PC-9 (cell line): ENCODE measurements at regions not wholly inside any gene's neighbourhood (a gene's known extent, or its start where the extent isn't known, plus 50 kb on each side); places are given as distances from the start of the nearest gene placed in this dataset.

Experiments
- BruUV-seq: library from RNA; stranded (reverse); fragments of 400-500 nt; replicated peaks from 2 replicates; lab custom pipeline; 2021; lab: Mats Ljungman, UMichigan
- CTCF ChIA-PET: fragments of 300-600 bp; sonication (Branson Sonifier 250); formaldehyde crosslinking; loops from one replicate; lab custom pipeline; 2022; ENCODE audit warnings: antibody characterized with exemption; lab: Charles Lee
- POLR2A ChIA-PET: fragments of 300-600 bp; sonication (Branson Sonifier 250); formaldehyde crosslinking; loops from one replicate; lab custom pipeline; 2022; ENCODE audit warnings: antibody characterized with exemption; ENCODE audit not compliant: unreplicated experiment; lab: Charles Lee
- DNase-seq, 2 experiments: peaks; one replicate each; pipeline versions ENCODE4 v3.0.0 to v3.0.0-alpha.2; 2015 to 2022; ENCODE audit warnings: mixed read lengths in 1 of 2
- H2AFZ ChIP-seq: fragments of 200-600 bp; sonication (generic); 2 replicates; pipeline ENCODE4 v1.8.1; 2017; ENCODE audit warnings: antibody characterized with exemption
- H3F3A ChIP-seq: fragments of 200-600 bp; sonication (generic); 2 replicates; pipeline ENCODE4 v1.8.1; 2017; ENCODE audit warnings: antibody characterized with exemption, mild to moderate bottlenecking, low read depth; ENCODE audit not compliant: insufficient read depth
- H3K27ac ChIP-seq: fragments of 200-600 bp; sonication (generic); 2 replicates; pipeline ENCODE4 v1.6.1; 2016; ENCODE audit warnings: mixed run types
- H3K27me3 ChIP-seq: fragments of 200-600 bp; sonication (generic); 2 replicates; pipeline ENCODE4 v1.6.1; 2016; ENCODE audit warnings: low read depth, mixed run types; ENCODE audit not compliant: insufficient read depth
- H3K36me3 ChIP-seq: fragments of 200-600 bp; sonication (generic); 2 replicates; pipeline ENCODE4 v1.6.1; 2016; ENCODE audit warnings: low read depth, mixed run types
- H3K4me1 ChIP-seq: fragments of 200-600 bp; sonication (generic); replicated peaks from 2 replicates; pipeline ENCODE4 v1.6.1; 2016; ENCODE audit warnings: mixed run types; ENCODE audit not compliant: insufficient read depth
- H3K4me2 ChIP-seq: fragments of 200-600 bp; sonication (generic); 2 replicates; pipeline ENCODE4 v1.6.1; 2017; ENCODE audit warnings: mixed run types
- H3K4me3 ChIP-seq: fragments of 200-600 bp; sonication (generic); 2 replicates; pipeline ENCODE4 v1.6.1; 2016; ENCODE audit warnings: mixed run types
- H3K79me2 ChIP-seq: fragments of 200-600 bp; sonication (generic); 2 replicates; pipeline ENCODE4 v1.6.1; 2017; ENCODE audit warnings: low read depth, mixed run types
- H3K9me2 ChIP-seq: fragments of 200-600 bp; sonication (generic); 2 replicates; pipeline ENCODE4 v1.8.1; 2017; ENCODE audit warnings: mild to moderate bottlenecking; ENCODE audit not compliant: insufficient read depth
- H3K9me3 ChIP-seq: fragments of 200-600 bp; sonication (generic); 2 replicates; pipeline ENCODE4 v1.8.1; 2016; ENCODE audit warnings: low read depth; ENCODE audit not compliant: insufficient read depth
- H4K20me1 ChIP-seq: fragments of 200-600 bp; sonication (generic); 2 replicates; pipeline ENCODE4 v1.8.1; 2017; ENCODE audit not compliant: insufficient read depth
- CTCF ChIP-seq: fragments of 200-600 bp; sonication (generic); conservative IDR thresholded peaks from 2 replicates; pipeline ENCODE4 v1.6.1; 2017; ENCODE audit warnings: mixed run types, antibody characterized with exemption, mild to moderate bottlenecking, moderate library complexity
- EZH2 ChIP-seq: fragments of 200-600 bp; sonication (generic); IDR thresholded peaks from 2 replicates; pipeline ENCODE4 v1.8.0; 2017; ENCODE audit warnings: antibody characterized with exemption, low read depth
- intact Hi-C: fragments of 100-400 bp; cut with micrococcal nuclease; formaldehyde crosslinking; loops from one replicate; pipeline ENCODE4 v1.10.0; 2022; ENCODE audit not compliant: unreplicated experiment

- Histone ChIP-seq H3K79me2 (no peaks in the 10 kb centered on the region), H3K4me3 (no peak overlapping the region), H3K9me2 (peaks cover 4% of the 10 kb centered on the region; the same call in 1 of the 2 replicates), H3K36me3 (no peaks in the 10 kb centered on the region), H3K4me2 (no peak overlapping the region), H2AFZ (peak overlapping the region; percentile 69; the same call in 1 of the 2 replicates), H4K20me1 (no peaks in the 10 kb centered on the region), H3K27me3 (no peaks in the 10 kb centered on the region), H3K4me1 (no peaks in the 10 kb centered on the region), H3F3A (no peaks in the 10 kb centered on the region), H3K27ac (no peak overlapping the region), H3K9me3 (no peaks in the 10 kb centered on the region; the same call in 1 of the 2 replicates)
- ChIA-PET POLR2A (interaction anchor here (0.7 kb wide), 1 partner anchor 13 kb away, joined by 7 read pairs; no protein-coding TSS in a partner anchor), CTCF (no interaction called here)
- BruUV-seq, result no TSS peak
- no peak for DNase-seq
- intact Hi-C loops, result no loop called here
- TF ChIP-seq EZH2, result no peak
- TF ChIP-seq CTCF, result no peak
These were observed 208.7 kb downstream of the PRL start for GRCh38 chr6:22087960-22088706.

- H4K20me1 ChIP-seq, result no peaks in the 10 kb centered on the region
- H3K36me3 ChIP-seq, result no peaks in the 10 kb centered on the region
- ChIA-PET POLR2A (no interaction called here), CTCF (no interaction called here)
- no peak overlapping the region for H3K4me3 ChIP-seq
- no peaks in the 10 kb centered on the region for H3K9me2 ChIP-seq
- no peak for TF ChIP-seq CTCF
- H3K4me1 ChIP-seq, result no peaks in the 10 kb centered on the region
- H3K9me3 ChIP-seq, result 0 out of 2 replicates have a peak, but pooled peaks cover 4% of the 10 kb centered on the region
- intact Hi-C loops, result no loop called here
- no peaks in the 10 kb centered on the region for H3F3A ChIP-seq
- DNase-seq, result no peak
- no peak overlapping the region for H2AFZ ChIP-seq
- no peaks in the 10 kb centered on the region for H3K27me3 ChIP-seq
- no peak overlapping the region for H3K4me2 ChIP-seq
- no peaks in the 10 kb centered on the region for H3K79me2 ChIP-seq
- H3K27ac ChIP-seq, result no peak overlapping the region
- no TSS peak for BruUV-seq
These were observed 205.3 kb downstream of the PRL start for GRCh38 chr6:22091424-22091948.

- H3K9me2 ChIP-seq, result no peaks in the 10 kb centered on the region
- no peak overlapping the region for H3K4me3 ChIP-seq
- TF ChIP-seq CTCF (no peak), EZH2 (no peak)
- no peaks in the 10 kb centered on the region for H3F3A ChIP-seq
- 0 out of 2 replicates have a peak, but pooled peaks cover 4% of the 10 kb centered on the region for H3K9me3 ChIP-seq
- intact Hi-C loops, result no loop called here
- no peaks in the 10 kb centered on the region for H3K36me3 ChIP-seq
- no TSS peak for BruUV-seq
- no peaks in the 10 kb centered on the region for H3K4me1 ChIP-seq
- no peak overlapping the region for H3K4me2 ChIP-seq
- H3K27ac ChIP-seq, result no peak overlapping the region
- DNase-seq, result no peak
- CTCF ChIA-PET, result no interaction called here
- H2AFZ ChIP-seq, result no peak overlapping the region
- POLR2A ChIA-PET, result no interaction called here
- H3K79me2 ChIP-seq, result no peaks in the 10 kb centered on the region
- H4K20me1 ChIP-seq, result no peaks in the 10 kb centered on the region
- H3K27me3 ChIP-seq, result no peaks in the 10 kb centered on the region
These were observed 201.0 kb downstream of the PRL start for GRCh38 chr6:22095836-22096235.
